HG03045 (cell line): ENCODE measurements at regions not wholly inside any gene's neighbourhood (a gene's known extent, or its start where the extent isn't known, plus 50 kb on each side); places are given as distances from the start of the nearest gene placed in this dataset.

Experiments
- ATAC-seq: cut with Tn5 transposase; IDR thresholded peaks from one replicate; pipeline ENCODE4 v1.9.1; 2021; ENCODE audit warnings: mild to moderate bottlenecking, moderate library complexity; ENCODE audit not compliant: unreplicated experiment

- no peak for ATAC-seq
Measured at GRCh38 chr2:52776571-52776970, 991.0 kb upstream of the CHAC2 start.

GRCh38 chr2:52775674-52776073 is 991.9 kb upstream of the CHAC2 start:
- no peak for ATAC-seq

GRCh38 chr2:52765735-52766134 is 1001.9 kb upstream of the CHAC2 start:
- ATAC-seq, result no peak

GRCh38 chr2:52749764-52750163 is 1017.8 kb upstream of the CHAC2 start:
- no peak for ATAC-seq

GRCh38 chr2:52745144-52745543 is 1022.5 kb upstream of the CHAC2 start:
- ATAC-seq, result no peak

- ATAC-seq, result no peak
Measured at GRCh38 chr2:52732849-52733395, 1034.7 kb upstream of the CHAC2 start.

GRCh38 chr2:52724585-52724984 is 1043.0 kb upstream of the CHAC2 start:
- no peak for ATAC-seq

- ATAC-seq, result no peak
Measured at GRCh38 chr2:52717836-52718235, 1049.8 kb upstream of the CHAC2 start.

- ATAC-seq, result no peak
Measured at GRCh38 chr2:52710810-52711618, 1056.6 kb upstream of the CHAC2 start.

- ATAC-seq, result no peak
Measured at GRCh38 chr2:52704251-52704650, 1063.4 kb upstream of the CHAC2 start.

GRCh38 chr2:52703004-52703403 is 1064.6 kb upstream of the CHAC2 start:
- no peak for ATAC-seq

- ATAC-seq, result no peak
Measured at GRCh38 chr2:52698408-52698807, 1069.2 kb upstream of the CHAC2 start.

GRCh38 chr2:52697690-52698089 is 1069.9 kb upstream of the CHAC2 start:
- ATAC-seq, result no peak

GRCh38 chr2:52695731-52696130 is 1071.9 kb upstream of the CHAC2 start:
- ATAC-seq, result no peak

- no peak for ATAC-seq
Measured at GRCh38 chr2:52686935-52687334, 1080.7 kb upstream of the CHAC2 start.

- ATAC-seq, result no peak
Measured at GRCh38 chr2:52676056-52676455, 1091.5 kb upstream of the CHAC2 start.

- ATAC-seq, result no peak
Measured at GRCh38 chr2:52668724-52669123, 1098.9 kb upstream of the CHAC2 start.

- no peak for ATAC-seq
Measured at GRCh38 chr2:52659546-52659945, 1108.1 kb upstream of the CHAC2 start.

- no peak for ATAC-seq
Measured at GRCh38 chr2:52658598-52658997, 1109.0 kb upstream of the CHAC2 start.

- no peak for ATAC-seq
Measured at GRCh38 chr2:52639692-52640091, 1127.9 kb upstream of the CHAC2 start.

GRCh38 chr2:52632543-52632942 is 1135.1 kb upstream of the CHAC2 start:
- no peak for ATAC-seq

GRCh38 chr2:52629944-52630343 is 1137.7 kb upstream of the CHAC2 start:
- ATAC-seq, result no peak

GRCh38 chr2:52629531-52629930 is 1138.1 kb upstream of the CHAC2 start:
- no peak for ATAC-seq
